HCT116 (cell line): ENCODE measurements at regions not wholly inside any gene's neighbourhood (a gene's known extent, or its start where the extent isn't known, plus 50 kb on each side); places are given as distances from the start of the nearest gene placed in this dataset.

Source experiments
- ATAC-seq: fragments of 200-7000 bp; cut with Tn5 transposase; 2 replicates; pipeline ENCODE4 v1.9.1; 2020; ENCODE audit warnings: mild to moderate bottlenecking, moderate library complexity
- BruUV-seq: library from RNA; stranded (reverse); fragments of 400-500 nt; replicated peaks from 2 replicates; lab custom pipeline; 2021; lab: Mats Ljungman, UMichigan
- CTCF ChIA-PET: fragments of 300-600 bp; sonication (Branson Sonifier 250); formaldehyde crosslinking; loops from one replicate; lab custom pipeline; 2021; ENCODE audit warnings: antibody characterized with exemption; lab: Charles Lee
- POLR2A ChIA-PET: fragments of 300-600, 350-600 bp; sonication (Branson Sonifier 250); formaldehyde crosslinking; loops from one replicate; lab custom pipeline; 2021; ENCODE audit warnings: antibody characterized with exemption; lab: Charles Lee
- RAD21 ChIA-PET, 2 experiments: fragments of 300-600 bp; sonication (Branson Sonifier 250); formaldehyde crosslinking; loops; one replicate each; lab custom pipeline; 2023; ENCODE audit warnings: low total read pairs in 2 of 2; ENCODE audit not compliant: uncharacterized antibody in 2 of 2, unreplicated experiment in 2 of 2, low non-redundant PET in 1 of 2; lab: Charles Lee
- DNase-seq: peaks from one replicate; pipeline ENCODE4 v3.0.0-alpha.2; 2010; ENCODE audit warnings: low read depth, low spot score
- H2AFZ ChIP-seq: fragments of 200-600 bp; shearing (Covaris generic), sonication (generic); 2 replicates; pipeline ENCODE4 v1.6.1; 2017; ENCODE audit warnings: low read depth, mixed run types, mixed read lengths, antibody characterized with exemption, low read length; ENCODE audit not compliant: poor library complexity, severe bottlenecking
- H3K27ac ChIP-seq: 2 replicates; pipeline ENCODE4 v1.5.1; 2012; ENCODE audit warnings: low read depth, low read length
- H3K27me3 ChIP-seq: fragments of 200-600 bp; sonication (generic); 2 replicates; pipeline ENCODE4 v1.6.1; 2016; ENCODE audit warnings: mixed run types, low read length, mixed read lengths; ENCODE audit not compliant: insufficient read depth
- H3K36me3 ChIP-seq, 2 experiments: fragments of 200-500 bp in 1 of 2; fragments of 200-600 bp in 1 of 2; sonication (Bioruptor generic) in 1 of 2; sonication (generic) in 1 of 2; 2 replicates each; pipeline versions ENCODE4 v1.5.1 to v1.6.1; 2014 to 2016; ENCODE audit warnings: low read length in 2 of 2, inconsistent platforms in 1 of 2, mixed read lengths in 1 of 2, mixed run types in 1 of 2; ENCODE audit not compliant: insufficient read depth in 2 of 2, control insufficient read depth in 1 of 2
- H3K4me1 ChIP-seq, 2 experiments: fragments of 200-600 bp in 1 of 2; sonication (generic) in 1 of 2; 2 replicates each; pipeline versions ENCODE4 v1.5.1 to v1.6.1; 2012 to 2017; ENCODE audit warnings: low read length in 2 of 2, inconsistent platforms in 1 of 2, mild to moderate bottlenecking in 1 of 2, mixed read lengths in 1 of 2, mixed run types in 1 of 2, moderate library complexity in 1 of 2; ENCODE audit not compliant: insufficient read depth in 2 of 2, control insufficient read depth in 1 of 2
- H3K4me2 ChIP-seq: fragments of 200-600 bp; sonication (generic); 2 replicates; pipeline ENCODE4 v1.6.1; 2017; ENCODE audit warnings: mixed run types, low read length, mixed read lengths
- H3K4me3 ChIP-seq, 2 experiments: fragments of 200-600 bp in 1 of 2; sonication (generic) in 1 of 2; replicated peaks in 1 of 2; 2 replicates each; pipeline ENCODE4 v1.5.1; 2011 to 2016; ENCODE audit warnings: low read length in 2 of 2, control low read depth in 1 of 2, low read depth in 1 of 2, mild to moderate bottlenecking in 1 of 2, mixed read lengths in 1 of 2, mixed run types in 1 of 2
- H3K79me2 ChIP-seq: fragments of 200-600 bp; sonication (generic); 2 replicates; pipeline ENCODE4 v1.6.1; 2017; ENCODE audit warnings: mild to moderate bottlenecking, mixed run types, low read length, moderate library complexity, mixed read lengths; ENCODE audit not compliant: insufficient read depth
- H3K9ac ChIP-seq: fragments of 200-600 bp; sonication (generic); 2 replicates; pipeline ENCODE4 v1.6.1; 2016; ENCODE audit warnings: low read length, mixed read lengths
- H3K9me2 ChIP-seq: fragments of 200-600 bp; sonication (generic), shearing (Covaris generic); 2 replicates; pipeline ENCODE4 v1.6.1; 2017; ENCODE audit warnings: mixed run types, mild to moderate bottlenecking, moderate library complexity; ENCODE audit not compliant: insufficient read depth
- H3K9me3 ChIP-seq, 2 experiments: fragments of 200-500 bp in 1 of 2; fragments of 200-600 bp in 1 of 2; sonication (Bioruptor generic) in 1 of 2; sonication (generic) in 1 of 2; 2 replicates each; pipeline ENCODE4 v1.6.1; 2014 to 2017; ENCODE audit warnings: low read length in 2 of 2, mixed read lengths in 2 of 2, inconsistent platforms in 1 of 2, low read depth in 1 of 2, mild to moderate bottlenecking in 1 of 2, mixed run types in 1 of 2, moderate library complexity in 1 of 2; ENCODE audit not compliant: control insufficient read depth in 1 of 2, insufficient read depth in 1 of 2
- H4K20me1 ChIP-seq: fragments of 200-600 bp; sonication (generic), shearing (Covaris generic); 2 replicates; pipeline ENCODE4 v1.6.1; 2017; ENCODE audit warnings: mixed run types, mild to moderate bottlenecking, moderate library complexity; ENCODE audit not compliant: insufficient read depth
- ATF3 ChIP-seq: IDR thresholded peaks from 2 replicates; pipeline ENCODE4 v1.6.1; 2012
- CBX3 ChIP-seq: IDR thresholded peaks from 2 replicates; pipeline ENCODE4 v1.6.1; 2012; ENCODE audit warnings: low read depth
- CEBPB ChIP-seq: IDR thresholded peaks from 2 replicates; pipeline ENCODE4 v1.6.1; 2012; ENCODE audit warnings: low read depth
- CTCF ChIP-seq, 3 experiments: fragments of 200-600 bp in 1 of 3; sonication (generic) in 1 of 3; IDR thresholded peaks in 2 of 3; conservative IDR thresholded peaks in 1 of 3; 2 replicates each; pipeline ENCODE4 v1.5.1; 2012 to 2017; ENCODE audit warnings: low read depth in 2 of 3, low read length in 2 of 3, antibody characterized with exemption in 1 of 3, borderline replicate concordance in 1 of 3, control low read depth in 1 of 3, mild to moderate bottlenecking in 1 of 3, mixed read lengths in 1 of 3, mixed run types in 1 of 3, moderate library complexity in 1 of 3; ENCODE audit not compliant: insufficient read depth in 1 of 3
- EGR1 ChIP-seq: IDR thresholded peaks from 2 replicates; pipeline ENCODE4 v1.6.1; 2012; ENCODE audit warnings: low read depth
- ELF1 ChIP-seq: IDR thresholded peaks from 2 replicates; pipeline ENCODE4 v1.6.1; 2012; ENCODE audit warnings: low read depth, borderline replicate concordance
- EZH2 ChIP-seq: fragments of 200-600 bp; sonication (generic); IDR thresholded peaks from 2 replicates; pipeline ENCODE4 v1.6.1; 2017; ENCODE audit warnings: antibody characterized with exemption, mixed run types
- EZH2phosphoT487 ChIP-seq: fragments of 200-600 bp; IDR thresholded peaks from 2 replicates; pipeline ENCODE4 v1.6.1; 2018; ENCODE audit warnings: antibody characterized with exemption, borderline replicate concordance
- FOSL1 ChIP-seq: IDR thresholded peaks from 2 replicates; pipeline ENCODE4 v1.6.1; 2012; ENCODE audit warnings: low read depth
- MAX ChIP-seq: IDR thresholded peaks from 2 replicates; pipeline ENCODE4 v1.6.1; 2012
- POLR2AphosphoS5 ChIP-seq: IDR thresholded peaks from 2 replicates; pipeline ENCODE4 v1.6.1; 2011; ENCODE audit warnings: mild to moderate bottlenecking, low read depth, low read length, moderate library complexity
- RAD21 ChIP-seq: IDR thresholded peaks from 2 replicates; pipeline ENCODE4 v1.6.1; 2012; ENCODE audit warnings: low read depth, mild to moderate bottlenecking
- REST ChIP-seq: IDR thresholded peaks from 2 replicates; pipeline ENCODE4 v1.6.1; 2012; ENCODE audit warnings: low read depth
- SIN3A ChIP-seq: IDR thresholded peaks from 2 replicates; pipeline ENCODE4 v1.6.1; 2012; ENCODE audit warnings: low read depth
- SRF ChIP-seq: IDR thresholded peaks from 2 replicates; pipeline ENCODE4 v1.6.1; 2012; ENCODE audit warnings: low read depth
- YY1 ChIP-seq: IDR thresholded peaks from 2 replicates; pipeline ENCODE4 v1.6.1; 2011; ENCODE audit warnings: low read length, low read depth, moderate library complexity, mild to moderate bottlenecking; ENCODE audit not compliant: insufficient replicate concordance; ENCODE audit errors: extremely low read depth
- ZBTB33 ChIP-seq: IDR thresholded peaks from 2 replicates; pipeline ENCODE4 v1.6.1; 2011; ENCODE audit warnings: mild to moderate bottlenecking, low read length, moderate library complexity; ENCODE audit not compliant: insufficient replicate concordance; ENCODE audit errors: extremely low read depth
- ZNF274 ChIP-seq: fragments of 200-500 bp; sonication (Bioruptor generic); IDR thresholded peaks from 2 replicates; pipeline ENCODE4 v1.6.1; 2014; ENCODE audit warnings: mild to moderate bottlenecking, low read depth, low read length, inconsistent platforms
- intact Hi-C: fragments of 100-400 bp; cut with micrococcal nuclease; formaldehyde crosslinking; loops from 2 replicates; pipeline ENCODE4 v1.10.0; 2022

- CTCF ChIA-PET: interaction anchor here (1.5 kb wide), 1 partner anchor 138 kb away, joined by 5 read pairs; the partner anchor contains the start of gene AP1AR
- Histone ChIP-seq H2AFZ (no peak overlapping the region), H3K9ac (no peak overlapping the region), H3K36me3 (no peaks in the 10 kb centered on the region), H3K27ac (no peak overlapping the region), H3K27me3 (no peaks in the 10 kb centered on the region), H3K79me2 (no peaks in the 10 kb centered on the region), H4K20me1 (no peaks in the 10 kb centered on the region), H3K9me2 (no peaks in the 10 kb centered on the region), H3K4me1 (no peaks in the 10 kb centered on the region), H3K9me3 (no peaks in the 10 kb centered on the region), H3K4me3 (no peak overlapping the region), H3K4me2 (no peak overlapping the region)
- ATAC-seq (no peak), DNase-seq (no peak)
- POLR2A ChIA-PET: no interaction called here
- intact Hi-C loops: loop anchor here (10.0 kb wide), 1 partner anchor 170 kb away; no protein-coding TSS in a partner anchor
- RAD21 ChIA-PET: no interaction called here
- no TSS peak for BruUV-seq
- TF ChIP-seq CBX3 (no peak), ATF3 (no peak), FOSL1 (no peak), CEBPB (no peak), ZBTB33 (no peak), EZH2 (no peak), SRF (no peak), ZNF274 (no peak), EGR1 (no peak), REST (no peak), MAX (no peak), EZH2phosphoT487 (no peak), CTCF (IDR thresholded peaks at IDR 0.05 in 2 of 3, conservative IDR thresholded peaks at IDR 0.05 in 1 of 3; ENCODE audit: borderline replicate concordance in 1 of 3, insufficient read depth in 1 of 3, low read depth in 2 of 3, low read length in 2 of 3) (no peak), SIN3A (no peak), POLR2AphosphoS5 (no peak), RAD21 (no peak), YY1 (no peak), ELF1 (no peak)
Observed at GRCh38 chr4:112094330-112094729, 50.9 kb upstream of the FAM241A start.
